WTC11 (cell line): ENCODE measurements at regions not wholly inside any gene's neighbourhood (a gene's known extent, or its start where the extent isn't known, plus 50 kb on each side); places are given as distances from the start of the nearest gene placed in this dataset.

ENCODE experiments used
- ATAC-seq: fragments of 200-7000 bp; cut with Tn5 transposase; 2 replicates; pipeline ENCODE4 v1.10.0; 2021; ENCODE audit warnings: mild to moderate bottlenecking, moderate library complexity
- CTCF ChIA-PET: fragments of 300-600 bp; sonication (Branson Sonifier 250); formaldehyde crosslinking; loops from one replicate; lab custom pipeline; 2021; ENCODE audit warnings: antibody characterized with exemption; lab: Charles Lee
- POLR2A ChIA-PET: fragments of 350-600 bp; sonication (Branson Sonifier 250); formaldehyde crosslinking; loops from one replicate; lab custom pipeline; 2021; ENCODE audit warnings: antibody characterized with exemption; lab: Charles Lee
- DNase-seq: peaks from one replicate; pipeline ENCODE4 v3.0.0; 2021; ENCODE audit warnings: low spot score
- H3K27ac Mint-ChIP-seq: 2 replicates; pipeline ENCODE4 v1.8.0; 2021; ENCODE audit warnings: mixed read lengths
- H3K27me3 Mint-ChIP-seq: 2 replicates; pipeline ENCODE4 v1.8.0; 2021; ENCODE audit warnings: low read depth, mild to moderate bottlenecking, moderate library complexity, mixed read lengths
- H3K36me3 Mint-ChIP-seq: 2 replicates; pipeline ENCODE4 v1.8.0; 2021; ENCODE audit warnings: mixed read lengths
- H3K4me1 Mint-ChIP-seq: 2 replicates; pipeline ENCODE4 v1.8.0; 2022; ENCODE audit warnings: mixed read lengths
- H3K4me3 Mint-ChIP-seq: 2 replicates; pipeline ENCODE4 v1.8.0; 2021; ENCODE audit warnings: mild to moderate bottlenecking, moderate library complexity, mixed read lengths
- H3K9me3 Mint-ChIP-seq: 2 replicates; pipeline ENCODE4 v1.8.0; 2021; ENCODE audit warnings: mixed read lengths
- GABPB1 ChIP-seq: sonication (generic); formaldehyde crosslinking; IDR thresholded peaks from 2 replicates; pipeline ENCODE4 v1.8.1; 2023; ENCODE audit warnings: mild to moderate bottlenecking, missing genetic modification reagents
- GTF2I ChIP-seq: fragments of 250-450 bp; sonication (Bioruptor Pico); conservative IDR thresholded peaks from 2 replicates; pipeline ENCODE4 v1.4.0; 2021; ENCODE audit warnings: mild to moderate bottlenecking
- HMGA2 ChIP-seq: fragments of 250-450 bp; sonication (Bioruptor Pico); IDR thresholded peaks from 2 replicates; pipeline ENCODE4 v1.4.0; 2021; ENCODE audit warnings: mild to moderate bottlenecking, moderate library complexity
- KAT7 ChIP-seq: sonication (generic); formaldehyde crosslinking; IDR thresholded peaks from 2 replicates; pipeline ENCODE4 v1.8.1; 2023; ENCODE audit warnings: missing genetic modification reagents, mild to moderate bottlenecking, borderline replicate concordance
- MXD4 ChIP-seq: fragments of 250-450 bp; sonication (Bioruptor Pico); IDR thresholded peaks from 2 replicates; pipeline ENCODE4 v1.8.0; 2021; ENCODE audit warnings: mild to moderate bottlenecking, moderate library complexity, borderline replicate concordance
- NFATC4 ChIP-seq: fragments of 250-450 bp; sonication (Bioruptor Pico); IDR thresholded peaks from 2 replicates; pipeline ENCODE4 v1.9.0; 2021; ENCODE audit warnings: mild to moderate bottlenecking
- NFE2L1 ChIP-seq: sonication (generic); formaldehyde crosslinking; IDR thresholded peaks from 2 replicates; pipeline ENCODE4 v1.8.1; 2023; ENCODE audit warnings: missing genetic modification reagents
- NFYB ChIP-seq: sonication (generic); formaldehyde crosslinking; conservative IDR thresholded peaks from 2 replicates; pipeline ENCODE4 v1.8.0; 2022; ENCODE audit warnings: low read depth, missing genetic modification reagents
- NR2C2 ChIP-seq: sonication (generic); formaldehyde crosslinking; IDR thresholded peaks from 2 replicates; pipeline ENCODE4 v1.8.0; 2022; ENCODE audit warnings: mild to moderate bottlenecking, missing genetic modification reagents
- NR3C1 ChIP-seq: sonication (generic); formaldehyde crosslinking; conservative IDR thresholded peaks from 2 replicates; pipeline ENCODE4 v1.8.1; 2023; ENCODE audit warnings: low read depth, mild to moderate bottlenecking, missing genetic modification reagents
- OVOL2 ChIP-seq: fragments of 250-450 bp; sonication (Bioruptor Pico); IDR thresholded peaks from 2 replicates; pipeline ENCODE4 v1.9.0; 2021; ENCODE audit warnings: mild to moderate bottlenecking, borderline replicate concordance
- TCF7 ChIP-seq: sonication (generic); formaldehyde crosslinking; IDR thresholded peaks from 2 replicates; pipeline ENCODE4 v1.8.0; 2022; ENCODE audit warnings: mild to moderate bottlenecking, low read depth, missing genetic modification reagents, moderate library complexity
- USF2 ChIP-seq: sonication (generic); formaldehyde crosslinking; IDR thresholded peaks from 2 replicates; pipeline ENCODE4 v1.8.1; 2023; ENCODE audit warnings: mild to moderate bottlenecking, missing genetic modification reagents, moderate library complexity
- ZNF121 ChIP-seq: sonication (generic); formaldehyde crosslinking; IDR thresholded peaks from 2 replicates; pipeline ENCODE4 v1.8.0; 2023; ENCODE audit warnings: missing genetic modification reagents
- ZNF263 ChIP-seq: sonication (generic); formaldehyde crosslinking; IDR thresholded peaks from 2 replicates; pipeline ENCODE4 v1.8.1; 2022; ENCODE audit warnings: low read depth, mild to moderate bottlenecking, moderate library complexity, missing genetic modification reagents
- TF ChIP-seq, protein P1 (sequence below): sonication (generic); formaldehyde crosslinking; IDR thresholded peaks from 2 replicates; pipeline ENCODE4 v1.8.1; 2023; ENCODE audit warnings: mild to moderate bottlenecking, missing genetic modification reagents
- TF ChIP-seq, protein P2 (sequence below): fragments of 250-450 bp; sonication (Bioruptor Pico); conservative IDR thresholded peaks from 2 replicates; pipeline ENCODE4 v1.9.0; 2021; ENCODE audit warnings: mild to moderate bottlenecking
- TF ChIP-seq, protein P3 (sequence below): sonication (generic); formaldehyde crosslinking; IDR thresholded peaks from 2 replicates; pipeline ENCODE4 v1.8.0; 2023; ENCODE audit warnings: mild to moderate bottlenecking, missing genetic modification reagents
- TF ChIP-seq, protein P4 (sequence below): fragments of 250-450 bp; sonication (Bioruptor Pico); IDR thresholded peaks from 2 replicates; pipeline ENCODE4 v1.9.0; 2021; ENCODE audit warnings: mild to moderate bottlenecking, borderline replicate concordance
- TF ChIP-seq, protein P5 (sequence below): sonication (generic); formaldehyde crosslinking; IDR thresholded peaks from 2 replicates; pipeline ENCODE4 v1.8.0; 2022; ENCODE audit warnings: mild to moderate bottlenecking, missing genetic modification reagents

DNA sequence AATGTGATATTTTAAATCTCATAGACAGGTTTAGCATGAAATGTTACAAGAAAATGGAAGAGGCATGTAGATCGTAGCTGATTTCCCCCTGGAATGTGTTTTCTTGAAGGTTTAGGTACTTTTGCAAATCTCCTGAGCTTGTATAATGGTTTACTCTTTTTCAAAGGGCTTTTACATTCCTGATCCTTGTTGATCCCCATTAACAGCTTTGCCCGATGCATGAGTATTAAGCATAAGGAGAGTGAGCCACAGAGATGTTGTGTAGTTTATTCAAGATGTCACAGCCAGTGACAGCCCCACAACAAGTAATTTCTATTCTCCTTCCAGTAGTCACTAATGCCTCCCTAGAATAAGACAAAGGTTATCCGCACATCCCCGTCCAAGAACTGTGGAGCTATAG, 103.7 kb downstream of the SKIDA1 start:
- ChIA-PET CTCF (interaction anchor here (0.6 kb wide), 1 partner anchor 824 kb away, joined by 3 read pairs; no protein-coding TSS in a partner anchor), POLR2A (no interaction called here)
- TF ChIP-seq TCF7 (CRISPR knock-in tag) (no peak), GABPB1 (CRISPR knock-in tag) (no peak), NR3C1 (CRISPR knock-in tag) (no peak), KAT7 (CRISPR knock-in tag) (no peak), NR2C2 (CRISPR knock-in tag) (no peak), HMGA2 (CRISPR knock-in tag) (no peak), OVOL2 (CRISPR knock-in tag) (no peak), ZNF263 (no peak), NFYB (CRISPR knock-in tag) (no peak), USF2 (no peak), ZNF121 (CRISPR knock-in tag) (no peak), NFE2L1 (CRISPR knock-in tag) (no peak), MXD4 (no peak), GTF2I (CRISPR knock-in tag) (no peak), NFATC4 (CRISPR knock-in tag) (no peak)
- TF ChIP-seq, protein P1, sequence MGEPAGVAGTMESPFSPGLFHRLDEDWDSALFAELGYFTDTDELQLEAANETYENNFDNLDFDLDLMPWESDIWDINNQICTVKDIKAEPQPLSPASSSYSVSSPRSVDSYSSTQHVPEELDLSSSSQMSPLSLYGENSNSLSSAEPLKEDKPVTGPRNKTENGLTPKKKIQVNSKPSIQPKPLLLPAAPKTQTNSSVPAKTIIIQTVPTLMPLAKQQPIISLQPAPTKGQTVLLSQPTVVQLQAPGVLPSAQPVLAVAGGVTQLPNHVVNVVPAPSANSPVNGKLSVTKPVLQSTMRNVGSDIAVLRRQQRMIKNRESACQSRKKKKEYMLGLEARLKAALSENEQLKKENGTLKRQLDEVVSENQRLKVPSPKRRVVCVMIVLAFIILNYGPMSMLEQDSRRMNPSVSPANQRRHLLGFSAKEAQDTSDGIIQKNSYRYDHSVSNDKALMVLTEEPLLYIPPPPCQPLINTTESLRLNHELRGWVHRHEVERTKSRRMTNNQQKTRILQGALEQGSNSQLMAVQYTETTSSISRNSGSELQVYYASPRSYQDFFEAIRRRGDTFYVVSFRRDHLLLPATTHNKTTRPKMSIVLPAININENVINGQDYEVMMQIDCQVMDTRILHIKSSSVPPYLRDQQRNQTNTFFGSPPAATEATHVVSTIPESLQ (CRISPR knock-in tag), result no peak
- TF ChIP-seq, protein P2, sequence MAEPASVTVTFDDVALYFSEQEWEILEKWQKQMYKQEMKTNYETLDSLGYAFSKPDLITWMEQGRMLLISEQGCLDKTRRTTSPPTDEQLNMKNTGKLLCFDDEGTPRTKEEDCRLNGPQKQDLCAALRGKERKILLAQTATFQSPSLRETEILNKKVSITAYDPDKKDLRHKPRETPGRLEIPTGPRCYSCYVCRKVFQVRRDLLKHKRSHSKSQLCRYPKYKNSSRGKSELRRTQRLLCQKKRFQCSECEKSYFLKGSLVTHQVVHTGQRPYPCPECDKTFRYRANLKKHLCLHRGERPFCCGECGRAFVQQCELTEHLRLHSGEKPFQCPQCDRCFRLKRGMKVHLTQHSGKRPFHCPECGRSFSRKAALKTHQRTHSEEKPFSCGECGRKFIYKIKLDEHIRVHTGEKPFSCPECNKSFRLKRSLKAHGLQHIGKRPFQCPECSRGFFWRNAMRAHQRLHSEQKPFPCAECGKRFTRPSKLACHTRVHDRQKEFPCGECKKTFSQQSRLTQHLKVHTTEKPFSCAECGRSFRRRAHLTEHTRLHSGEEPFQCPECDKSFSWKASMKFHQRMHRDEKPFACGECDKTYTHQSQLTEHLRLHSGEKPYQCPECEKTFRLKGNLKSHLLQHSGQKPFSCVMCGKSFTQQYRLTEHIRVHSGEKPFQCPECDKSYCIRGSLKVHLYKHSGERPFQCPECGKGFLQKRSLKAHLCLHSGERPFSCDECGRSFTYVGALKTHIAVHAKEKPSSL (CRISPR knock-in tag), result no peak
- TF ChIP-seq, protein P3, sequence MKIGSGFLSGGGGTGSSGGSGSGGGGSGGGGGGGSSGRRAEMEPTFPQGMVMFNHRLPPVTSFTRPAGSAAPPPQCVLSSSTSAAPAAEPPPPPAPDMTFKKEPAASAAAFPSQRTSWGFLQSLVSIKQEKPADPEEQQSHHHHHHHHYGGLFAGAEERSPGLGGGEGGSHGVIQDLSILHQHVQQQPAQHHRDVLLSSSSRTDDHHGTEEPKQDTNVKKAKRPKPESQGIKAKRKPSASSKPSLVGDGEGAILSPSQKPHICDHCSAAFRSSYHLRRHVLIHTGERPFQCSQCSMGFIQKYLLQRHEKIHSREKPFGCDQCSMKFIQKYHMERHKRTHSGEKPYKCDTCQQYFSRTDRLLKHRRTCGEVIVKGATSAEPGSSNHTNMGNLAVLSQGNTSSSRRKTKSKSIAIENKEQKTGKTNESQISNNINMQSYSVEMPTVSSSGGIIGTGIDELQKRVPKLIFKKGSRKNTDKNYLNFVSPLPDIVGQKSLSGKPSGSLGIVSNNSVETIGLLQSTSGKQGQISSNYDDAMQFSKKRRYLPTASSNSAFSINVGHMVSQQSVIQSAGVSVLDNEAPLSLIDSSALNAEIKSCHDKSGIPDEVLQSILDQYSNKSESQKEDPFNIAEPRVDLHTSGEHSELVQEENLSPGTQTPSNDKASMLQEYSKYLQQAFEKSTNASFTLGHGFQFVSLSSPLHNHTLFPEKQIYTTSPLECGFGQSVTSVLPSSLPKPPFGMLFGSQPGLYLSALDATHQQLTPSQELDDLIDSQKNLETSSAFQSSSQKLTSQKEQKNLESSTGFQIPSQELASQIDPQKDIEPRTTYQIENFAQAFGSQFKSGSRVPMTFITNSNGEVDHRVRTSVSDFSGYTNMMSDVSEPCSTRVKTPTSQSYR (CRISPR knock-in tag), result no peak
- TF ChIP-seq, protein P4, sequence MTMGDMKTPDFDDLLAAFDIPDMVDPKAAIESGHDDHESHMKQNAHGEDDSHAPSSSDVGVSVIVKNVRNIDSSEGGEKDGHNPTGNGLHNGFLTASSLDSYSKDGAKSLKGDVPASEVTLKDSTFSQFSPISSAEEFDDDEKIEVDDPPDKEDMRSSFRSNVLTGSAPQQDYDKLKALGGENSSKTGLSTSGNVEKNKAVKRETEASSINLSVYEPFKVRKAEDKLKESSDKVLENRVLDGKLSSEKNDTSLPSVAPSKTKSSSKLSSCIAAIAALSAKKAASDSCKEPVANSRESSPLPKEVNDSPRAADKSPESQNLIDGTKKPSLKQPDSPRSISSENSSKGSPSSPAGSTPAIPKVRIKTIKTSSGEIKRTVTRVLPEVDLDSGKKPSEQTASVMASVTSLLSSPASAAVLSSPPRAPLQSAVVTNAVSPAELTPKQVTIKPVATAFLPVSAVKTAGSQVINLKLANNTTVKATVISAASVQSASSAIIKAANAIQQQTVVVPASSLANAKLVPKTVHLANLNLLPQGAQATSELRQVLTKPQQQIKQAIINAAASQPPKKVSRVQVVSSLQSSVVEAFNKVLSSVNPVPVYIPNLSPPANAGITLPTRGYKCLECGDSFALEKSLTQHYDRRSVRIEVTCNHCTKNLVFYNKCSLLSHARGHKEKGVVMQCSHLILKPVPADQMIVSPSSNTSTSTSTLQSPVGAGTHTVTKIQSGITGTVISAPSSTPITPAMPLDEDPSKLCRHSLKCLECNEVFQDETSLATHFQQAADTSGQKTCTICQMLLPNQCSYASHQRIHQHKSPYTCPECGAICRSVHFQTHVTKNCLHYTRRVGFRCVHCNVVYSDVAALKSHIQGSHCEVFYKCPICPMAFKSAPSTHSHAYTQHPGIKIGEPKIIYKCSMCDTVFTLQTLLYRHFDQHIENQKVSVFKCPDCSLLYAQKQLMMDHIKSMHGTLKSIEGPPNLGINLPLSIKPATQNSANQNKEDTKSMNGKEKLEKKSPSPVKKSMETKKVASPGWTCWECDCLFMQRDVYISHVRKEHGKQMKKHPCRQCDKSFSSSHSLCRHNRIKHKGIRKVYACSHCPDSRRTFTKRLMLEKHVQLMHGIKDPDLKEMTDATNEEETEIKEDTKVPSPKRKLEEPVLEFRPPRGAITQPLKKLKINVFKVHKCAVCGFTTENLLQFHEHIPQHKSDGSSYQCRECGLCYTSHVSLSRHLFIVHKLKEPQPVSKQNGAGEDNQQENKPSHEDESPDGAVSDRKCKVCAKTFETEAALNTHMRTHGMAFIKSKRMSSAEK, result no peak
- TF ChIP-seq, protein P5, sequence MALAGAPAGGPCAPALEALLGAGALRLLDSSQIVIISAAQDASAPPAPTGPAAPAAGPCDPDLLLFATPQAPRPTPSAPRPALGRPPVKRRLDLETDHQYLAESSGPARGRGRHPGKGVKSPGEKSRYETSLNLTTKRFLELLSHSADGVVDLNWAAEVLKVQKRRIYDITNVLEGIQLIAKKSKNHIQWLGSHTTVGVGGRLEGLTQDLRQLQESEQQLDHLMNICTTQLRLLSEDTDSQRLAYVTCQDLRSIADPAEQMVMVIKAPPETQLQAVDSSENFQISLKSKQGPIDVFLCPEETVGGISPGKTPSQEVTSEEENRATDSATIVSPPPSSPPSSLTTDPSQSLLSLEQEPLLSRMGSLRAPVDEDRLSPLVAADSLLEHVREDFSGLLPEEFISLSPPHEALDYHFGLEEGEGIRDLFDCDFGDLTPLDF, result no peak
- ATAC-seq (no peak), DNase-seq (no peak)
- Mint-ChIP-seq H3K36me3 (peaks cover 11% of the 10 kb centered on the region), H3K4me3 (no peak overlapping the region), H3K27ac (0 out of 2 replicates have a peak overlapping the region, but pooled peaks have one; percentile 10), H3K27me3 (no peaks in the 10 kb centered on the region), H3K4me1 (peaks cover 37% of the 10 kb centered on the region), H3K9me3 (peaks cover 11% of the 10 kb centered on the region)
